Stimulated activated CD8-positive, alpha-beta memory T cell treated with anti-CD3 and anti-CD28 coated beads, Interleukin-4, amount 100 ng/mL, for 4 hours (primary cell): ENCODE measurements at regions not wholly inside any gene's neighbourhood (a gene's known extent, or its start where the extent isn't known, plus 50 kb on each side); places are given as distances from the start of the nearest gene placed in this dataset.

Experiments
- DNase-seq, 2 donors: peaks; one replicate each; pipeline ENCODE4 v3.0.0-alpha.2; 2020; ENCODE audit warnings: low read depth in 2 of 2, low spot score in 1 of 2

- DNase-seq, result no peak
Observed at GRCh38 chr10:64477791-64478190, 956.6 kb downstream of the REEP3 start.

DNA sequence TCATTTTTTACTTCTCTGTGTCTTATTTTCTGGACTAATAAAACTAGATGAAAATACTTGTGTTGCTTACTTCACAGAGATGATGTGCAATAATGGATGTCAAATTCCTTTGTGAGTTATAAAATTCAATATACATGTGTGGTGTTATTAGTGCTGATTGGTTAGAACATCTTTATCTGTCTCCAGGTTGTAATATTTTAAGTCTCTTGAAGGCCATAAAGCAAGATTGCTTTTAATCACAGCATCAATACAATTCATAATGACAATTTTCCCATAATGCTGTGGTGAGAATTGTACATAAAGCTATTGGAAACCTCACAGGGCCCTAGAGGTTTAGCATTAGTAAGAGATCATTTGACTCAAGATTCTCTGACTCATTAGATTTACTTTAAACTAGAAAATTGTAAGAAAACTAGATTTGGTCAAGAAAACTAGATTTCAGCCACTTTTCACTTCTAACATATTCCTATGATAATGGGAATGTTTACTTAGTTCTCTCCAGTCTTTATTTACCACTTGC lies 963.7 kb downstream of the REEP3 start:
- DNase-seq, result no peak

DNA sequence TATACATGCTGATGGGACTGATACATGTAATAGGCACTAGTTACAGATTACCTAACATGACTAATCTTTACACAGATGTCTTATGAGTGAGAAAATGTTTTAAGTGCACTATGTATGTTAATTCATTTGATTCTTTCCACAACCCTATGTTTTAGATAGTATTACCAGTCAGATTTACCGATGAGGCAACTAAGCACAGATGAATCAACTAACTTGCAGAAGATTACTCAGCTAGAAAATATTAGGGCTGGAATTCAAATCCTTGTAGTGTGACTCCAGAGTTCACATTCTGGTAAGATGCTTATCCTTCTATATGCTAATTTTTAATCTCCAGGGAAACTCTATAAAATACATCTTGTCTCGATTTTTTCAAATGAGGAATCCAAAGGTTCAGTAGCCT lies 964.9 kb downstream of the REEP3 start:
- DNase-seq, result no peak

GRCh38 chr10:64486901-64487300 lies 965.7 kb downstream of the REEP3 start:
- DNase-seq, result no peak

DNA sequence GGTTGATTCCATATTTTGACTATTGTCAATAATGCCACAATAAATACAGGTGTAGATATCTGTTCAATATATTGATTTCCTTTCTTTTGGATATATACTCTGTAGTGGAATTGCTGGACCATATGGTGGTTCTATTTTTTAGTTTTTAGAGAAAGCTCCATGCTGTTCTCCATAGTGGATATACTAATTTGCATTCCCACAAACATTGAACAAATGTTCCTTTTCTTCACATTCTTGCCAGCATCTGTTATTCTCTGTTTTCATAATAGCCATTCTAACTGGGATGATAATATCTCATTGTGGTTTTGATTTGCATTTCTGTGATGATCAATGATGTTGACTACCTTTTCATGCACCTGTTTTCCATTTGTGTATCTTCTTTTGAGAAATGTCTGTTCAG lies 973.7 kb downstream of the REEP3 start:
- DNase-seq, result no peak

DNA sequence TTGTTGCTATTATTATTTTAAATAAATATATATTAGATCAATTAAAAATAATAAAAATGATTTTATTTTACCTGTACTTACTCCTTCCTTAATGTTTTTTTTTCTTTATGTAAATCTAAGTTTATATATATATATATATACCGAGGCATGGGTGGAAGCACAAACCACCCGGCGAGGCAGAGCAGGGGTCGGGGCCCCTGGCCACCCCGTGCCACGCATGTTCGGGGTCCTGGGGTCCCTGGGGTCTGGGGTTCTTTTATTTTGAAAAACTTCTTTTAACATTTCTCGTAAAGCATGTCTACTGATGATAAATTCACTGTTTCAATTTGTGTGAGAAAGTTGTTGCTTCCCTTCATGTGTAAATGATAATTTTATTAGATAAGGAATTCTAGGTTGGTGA lies 976.1 kb downstream of the REEP3 start:
- DNase-seq, result no peak

DNA sequence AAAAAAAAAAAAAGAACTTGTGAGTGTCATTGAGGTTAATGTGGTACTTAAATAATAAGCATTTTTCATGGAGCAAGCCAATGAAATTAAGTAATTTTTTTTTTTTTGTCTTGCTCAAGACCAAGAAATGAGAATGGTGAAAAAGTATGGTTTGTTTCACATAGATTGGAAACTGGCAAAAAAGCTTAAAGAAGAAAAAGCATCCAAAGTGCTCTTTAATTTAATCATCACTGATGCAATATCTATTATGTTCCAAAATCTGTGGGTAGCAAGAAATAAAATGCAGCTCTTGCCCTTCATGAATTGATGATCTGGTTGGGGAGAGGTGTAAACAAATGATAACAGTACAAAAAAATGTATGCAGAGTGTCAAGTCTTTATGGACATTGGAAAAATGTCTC lies 980.6 kb downstream of the REEP3 start:
- no peak for DNase-seq

GRCh38 chr10:64502936-64503335 lies 981.7 kb downstream of the REEP3 start:
- no peak for DNase-seq

DNA sequence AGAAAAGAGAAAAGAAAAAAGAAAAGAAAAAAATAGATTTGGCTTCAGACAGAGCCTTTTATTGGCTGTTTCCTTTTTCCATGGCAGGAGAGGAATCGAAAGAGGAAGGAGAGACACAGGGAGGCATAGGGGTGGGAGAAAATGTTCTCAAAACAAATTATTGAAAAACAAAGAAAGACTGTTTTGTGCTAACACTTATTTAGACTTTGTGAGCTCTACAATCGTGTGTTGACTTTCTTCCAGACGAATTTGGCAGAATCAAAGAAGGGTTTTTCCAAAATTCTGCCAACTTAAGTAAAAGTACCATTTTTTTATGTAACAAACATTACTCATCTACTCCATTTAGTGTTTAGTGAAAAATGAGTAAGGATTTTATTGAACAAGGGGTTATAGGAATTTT lies 982.2 kb downstream of the REEP3 start:
- no peak for DNase-seq

GRCh38 chr10:64505501-64505900 lies 984.3 kb downstream of the REEP3 start:
- no peak for DNase-seq

DNA sequence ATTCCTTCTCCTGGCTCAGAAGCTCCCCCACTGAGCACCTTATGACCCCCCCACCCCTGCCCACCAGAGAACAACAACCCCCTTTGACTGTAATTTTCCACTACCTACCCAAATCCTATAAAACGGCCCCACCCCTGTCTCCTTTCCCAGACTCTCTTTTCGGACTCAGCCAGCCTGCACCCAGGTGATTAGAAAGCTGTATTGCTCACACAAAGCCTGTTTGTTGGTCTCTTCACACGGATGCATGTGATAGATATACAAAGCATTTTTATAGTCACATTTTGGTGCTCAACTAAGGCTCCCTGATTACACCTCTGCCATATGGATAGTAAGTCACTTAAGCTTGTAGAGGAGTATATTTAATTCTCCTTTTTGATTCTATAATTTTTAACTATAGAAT lies 985.8 kb downstream of the REEP3 start:
- no peak for DNase-seq

DNA sequence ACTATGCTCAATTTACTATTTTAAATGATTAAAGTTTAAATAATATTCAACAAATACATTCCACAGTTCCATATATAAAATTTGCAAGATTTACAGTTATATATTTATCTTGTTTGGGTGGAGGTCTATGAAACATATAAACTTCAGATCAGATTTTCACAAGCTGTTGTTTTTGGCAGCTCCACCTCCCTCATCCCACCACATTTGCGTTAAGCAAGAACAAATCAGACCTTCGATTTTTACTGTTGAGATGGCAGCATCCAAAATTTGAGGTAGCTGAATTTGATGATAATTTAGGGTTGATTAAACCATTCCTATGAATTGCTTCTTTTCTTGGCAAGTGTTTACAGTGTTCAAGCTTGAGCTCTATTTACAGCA lies 986.4 kb downstream of the REEP3 start:
- DNase-seq, result no peak

GRCh38 chr10:64508029-64508661 lies 986.9 kb downstream of the REEP3 start:
- DNase-seq, result no peak

GRCh38 chr10:64515970-64516699 lies 994.9 kb downstream of the REEP3 start:
- DNase-seq, result no peak

GRCh38 chr10:64518456-64518855 lies 997.3 kb downstream of the REEP3 start:
- DNase-seq, result no peak

DNA sequence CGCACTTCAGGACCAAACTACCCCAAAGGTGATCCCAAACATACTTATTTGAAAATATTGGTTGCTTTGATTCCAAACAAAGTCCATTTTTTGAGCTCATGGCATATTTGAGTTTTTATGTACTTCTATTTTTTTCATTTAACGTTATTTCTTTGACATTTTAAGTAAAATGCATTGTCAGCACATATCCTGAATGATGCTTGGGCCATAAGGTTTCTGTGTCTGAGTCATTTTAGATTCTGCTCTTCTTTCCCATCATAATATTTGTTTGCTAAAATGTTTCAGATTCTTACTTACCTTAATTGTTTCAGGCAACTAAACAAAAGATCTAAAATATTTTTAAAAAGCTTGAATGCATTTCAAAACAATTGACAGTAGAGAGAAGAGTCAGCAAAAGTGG lies 998.2 kb downstream of the REEP3 start:
- no peak for DNase-seq

DNA sequence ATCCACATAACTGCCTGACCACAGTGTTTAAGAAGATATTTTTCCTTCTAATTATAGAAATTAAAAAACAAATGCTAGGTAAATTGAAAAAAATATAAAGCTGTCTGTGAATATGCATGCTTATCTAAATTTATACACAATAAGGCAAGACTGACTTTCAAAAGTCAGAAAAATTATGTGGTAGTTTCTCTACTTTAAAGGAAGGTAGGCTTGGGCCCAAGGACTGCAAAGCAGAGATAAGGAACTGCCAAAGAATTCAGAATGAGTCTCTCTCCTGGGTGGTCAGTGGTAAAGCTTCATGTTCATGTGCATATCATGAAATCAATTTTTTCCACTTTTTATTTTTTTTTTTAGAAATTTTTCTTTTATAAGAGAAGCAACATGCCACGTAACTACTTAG lies 998.6 kb downstream of the REEP3 start:
- no peak for DNase-seq

DNA sequence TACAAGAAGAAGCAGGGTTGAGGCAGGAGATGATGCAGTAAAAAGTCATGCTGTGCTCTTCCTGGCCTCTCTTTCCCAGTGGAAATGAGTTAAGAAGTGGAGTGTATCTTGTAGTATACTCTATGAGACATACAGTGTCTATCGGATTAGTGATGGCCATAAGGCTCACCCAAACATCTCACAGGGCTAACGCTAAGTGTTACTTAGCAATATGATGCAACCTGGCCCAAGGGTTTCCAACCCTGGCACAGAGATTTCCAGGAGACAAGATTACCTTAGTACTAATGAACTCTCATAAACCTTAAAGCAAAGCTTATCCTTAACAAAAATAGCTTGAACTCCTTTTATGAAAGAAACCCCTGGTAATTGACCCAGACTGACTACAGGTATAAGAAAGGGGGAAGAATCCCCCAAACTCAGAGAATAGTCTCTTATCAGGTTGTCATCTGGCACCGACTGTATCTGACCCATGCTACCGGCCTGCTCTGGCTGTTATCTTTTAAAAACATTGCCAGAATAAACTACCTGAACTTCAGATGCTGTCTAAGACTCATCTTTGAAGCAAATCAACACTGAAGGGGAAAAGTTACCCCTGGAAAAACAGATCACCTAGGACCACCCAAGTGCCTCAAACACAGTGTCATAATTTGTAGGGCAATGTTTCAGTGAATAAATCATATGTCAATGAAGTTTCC lies 1002.0 kb downstream of the REEP3 start:
- no peak for DNase-seq

GRCh38 chr10:64528294-64529002 lies 1007.2 kb downstream of the REEP3 start:
- no peak for DNase-seq

DNA sequence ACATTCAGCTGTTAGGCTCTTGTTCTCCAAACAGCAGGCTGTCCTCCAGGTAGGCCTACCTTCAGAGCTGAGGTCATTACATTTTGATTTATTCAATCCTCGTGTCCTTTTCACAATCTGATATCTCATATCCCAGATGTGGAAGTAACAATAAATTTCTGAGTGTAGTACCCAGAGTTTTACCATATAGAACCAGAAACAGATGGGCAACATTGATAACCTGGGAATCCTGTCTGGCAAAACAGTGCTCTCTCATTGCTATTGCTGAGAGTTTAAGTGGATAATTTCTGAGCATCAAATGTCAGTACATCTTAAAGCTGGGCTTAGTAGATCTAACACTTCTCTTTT lies 1007.8 kb downstream of the REEP3 start:
- DNase-seq, result no peak

- no peak for DNase-seq
Observed at GRCh38 chr10:64534616-64535015, 1013.4 kb downstream of the REEP3 start.
